NT2/D1 (cell line): ENCODE measurements at regions not wholly inside any gene's neighbourhood (a gene's known extent, or its start where the extent isn't known, plus 50 kb on each side); places are given as distances from the start of the nearest gene placed in this dataset.
"Not testable (repeated sequence)": the region's sequence is repeated elsewhere in the genome, so short reads cannot be mapped to it uniquely, and the experiment has no call there.

Experiments used
- SUZ12 ChIP-seq: IDR thresholded peaks from 2 replicates; pipeline ENCODE4 v1.6.1; 2011; ENCODE audit not compliant: insufficient read length, insufficient read depth; ENCODE audit errors: extremely low read depth
- ZNF274 ChIP-seq: IDR thresholded peaks from 2 replicates; pipeline ENCODE4 v1.6.1; 2011; ENCODE audit warnings: mild to moderate bottlenecking, low read depth, low read length

- not testable (repeated sequence) for TF ChIP-seq SUZ12, ZNF274
Measured at GRCh38 chr7:32768866-32769510, 122.6 kb downstream of the KBTBD2 start.
